HCT116 (cell line): ENCODE measurements at regions not wholly inside any gene's neighbourhood (a gene's known extent, or its start where the extent isn't known, plus 50 kb on each side); places are given as distances from the start of the nearest gene placed in this dataset.

Experiments
- CTCF ChIP-seq, 3 experiments: fragments of 200-600 bp in 1 of 3; sonication (generic) in 1 of 3; IDR thresholded peaks in 2 of 3; conservative IDR thresholded peaks in 1 of 3; 2 replicates each; pipeline ENCODE4 v1.5.1; 2012 to 2017; ENCODE audit warnings: low read depth in 2 of 3, low read length in 2 of 3, antibody characterized with exemption in 1 of 3, borderline replicate concordance in 1 of 3, control low read depth in 1 of 3, mild to moderate bottlenecking in 1 of 3, mixed read lengths in 1 of 3, mixed run types in 1 of 3, moderate library complexity in 1 of 3; ENCODE audit not compliant: insufficient read depth in 1 of 3
- POLR2A ChIP-seq: IDR thresholded peaks from 2 replicates; pipeline ENCODE4 v1.7.0; 2011; ENCODE audit warnings: borderline replicate concordance; ENCODE audit not compliant: insufficient read depth, insufficient read length; ENCODE audit errors: extremely low read depth
- RAD21 ChIP-seq: IDR thresholded peaks from 2 replicates; pipeline ENCODE4 v1.6.1; 2012; ENCODE audit warnings: low read depth, mild to moderate bottlenecking
- SP1 ChIP-seq: IDR thresholded peaks from 2 replicates; pipeline ENCODE4 v1.6.1; 2012; ENCODE audit warnings: low read depth
- YY1 ChIP-seq: IDR thresholded peaks from 2 replicates; pipeline ENCODE4 v1.6.1; 2011; ENCODE audit warnings: low read length, low read depth, moderate library complexity, mild to moderate bottlenecking; ENCODE audit not compliant: insufficient replicate concordance; ENCODE audit errors: extremely low read depth
- ZBTB33 ChIP-seq: IDR thresholded peaks from 2 replicates; pipeline ENCODE4 v1.6.1; 2011; ENCODE audit warnings: mild to moderate bottlenecking, low read length, moderate library complexity; ENCODE audit not compliant: insufficient replicate concordance; ENCODE audit errors: extremely low read depth

- TF ChIP-seq POLR2A, result no peak
- TF ChIP-seq SP1, result no peak
- TF ChIP-seq ZBTB33, result no peak
- no peak for TF ChIP-seq RAD21
- TF ChIP-seq YY1, result no peak
- TF ChIP-seq CTCF (IDR thresholded peaks at IDR 0.05 in 2 of 3, conservative IDR thresholded peaks at IDR 0.05 in 1 of 3; ENCODE audit: borderline replicate concordance in 1 of 3, insufficient read depth in 1 of 3, low read depth in 2 of 3, low read length in 2 of 3), result no peak
Measured at GRCh38 chr11:76269661-76270261, 63.5 kb upstream of the WNT11 start.
